Peyer's patch (tissue), 4 donors: ENCODE measurements at regions not wholly inside any gene's neighbourhood (a gene's known extent, or its start where the extent isn't known, plus 50 kb on each side); places are given as distances from the start of the nearest gene placed in this dataset.
"Not testable (repeated sequence)": the region's sequence is repeated elsewhere in the genome, so short reads cannot be mapped to it uniquely, and the experiment has no call there.

Experiments
- DNase-seq, 3 donors: peaks; one replicate each; pipeline ENCODE4 v3.0.0-alpha.2; 2017 to 2019
- H3K27ac ChIP-seq, 4 donors: fragments of 200-600 bp; sonication (generic); one replicate each; pipeline ENCODE4 v1.5.1; 2016 to 2019
- H3K27me3 ChIP-seq, 2 donors: fragments of 200-600 bp; sonication (generic); one replicate each; pipeline ENCODE4 v1.5.1; 2019
- H3K36me3 ChIP-seq, 3 donors: fragments of 200-600 bp; sonication (generic); one replicate each; pipeline ENCODE4 v1.5.1; 2016 to 2019
- H3K4me1 ChIP-seq, 4 donors: fragments of 200-600 bp; sonication (generic); one replicate each; pipeline ENCODE4 v1.5.1; 2016 to 2019
- H3K4me3 ChIP-seq, 4 donors: fragments of 200-600 bp; sonication (generic); 1 replicate in 3 of 4; 2 replicates in 1 of 4; pipeline ENCODE4 v1.5.1; 2016 to 2019; ENCODE audit warnings: mild to moderate bottlenecking in 1 of 4
- H3K9me3 ChIP-seq, 4 donors: fragments of 200-600 bp; sonication (generic); one replicate each; pipeline ENCODE4 v1.5.1; 2016 to 2019; ENCODE audit warnings: mild to moderate bottlenecking in 1 of 4
- CTCF ChIP-seq, 6 experiments: fragments of 450-650 bp in 4 of 6; fragments of 200-600 bp in 2 of 6; sonication (generic) in 1 of 6; IDR thresholded peaks; one replicate each; pipeline ENCODE4 v1.5.1; 2017 to 2019; ENCODE audit warnings: antibody characterized with exemption in 6 of 6, mild to moderate bottlenecking in 3 of 6, moderate library complexity in 1 of 6
- POLR2A ChIP-seq, 2 donors: fragments of 450-650 bp; IDR thresholded peaks; one replicate each; pipeline ENCODE4 v1.5.1; 2017; ENCODE audit warnings: antibody characterized with exemption in 2 of 2, mild to moderate bottlenecking in 2 of 2, moderate library complexity in 2 of 2

DNA sequence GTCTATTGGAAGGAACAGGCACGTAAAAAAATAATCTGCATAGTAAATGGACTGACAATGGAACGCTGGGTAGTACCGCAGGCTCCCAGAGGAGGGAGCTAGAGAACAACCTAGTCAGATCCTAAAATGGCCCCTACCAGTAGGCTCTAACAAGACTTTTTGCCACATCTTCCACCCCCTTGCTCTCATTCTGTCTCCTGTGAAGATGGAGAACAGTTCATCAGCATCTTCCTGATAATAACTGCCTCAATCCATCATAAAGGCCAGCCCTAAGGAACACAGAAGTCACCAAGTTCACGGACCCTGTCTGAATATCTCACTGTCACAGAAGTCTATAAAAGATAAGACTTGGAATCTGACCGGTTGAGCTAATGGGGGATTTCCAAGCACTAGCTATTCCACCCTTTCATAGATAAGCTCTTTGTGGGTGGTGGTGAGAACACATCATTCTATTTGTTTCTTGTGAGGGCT, 133.4 kb downstream of the SLC1A3 start:
- peak; percentile 55 to 91 (median 81) for DNase-seq
- Histone ChIP-seq H3K4me3 (no peak overlapping the region), H3K27me3 (no peaks in the 10 kb centered on the region), H3K4me1 (peaks cover 0 to 24% (median 6%) of the 10 kb centered on the region in 4 donors), H3K27ac (no peak overlapping the region), H3K9me3 (no peaks in the 10 kb centered on the region), H3K36me3 (no peaks in the 10 kb centered on the region)
- TF ChIP-seq CTCF (IDR thresholded peaks at IDR 0.05): peak; percentile 10 to 92 (median 76)
- TF ChIP-seq POLR2A (IDR thresholded peaks at IDR 0.05): no peak

GRCh38 chr5:36740259-36740898, 134.0 kb downstream of the SLC1A3 start:
- no peak overlapping the region for H3K4me3 ChIP-seq
- no peaks in the 10 kb centered on the region for H3K27me3 ChIP-seq
- DNase-seq: no peak
- TF ChIP-seq CTCF (IDR thresholded peaks at IDR 0.05) (no peak), POLR2A (IDR thresholded peaks at IDR 0.05) (no peak)
- H3K27ac ChIP-seq: peak overlapping the region in 1 of 4 donors; percentile 4
- H3K4me1 ChIP-seq: peaks cover 0 to 24% (median 6%) of the 10 kb centered on the region in 4 donors
- no peaks in the 10 kb centered on the region for H3K36me3 ChIP-seq
- no peaks in the 10 kb centered on the region for H3K9me3 ChIP-seq

DNA sequence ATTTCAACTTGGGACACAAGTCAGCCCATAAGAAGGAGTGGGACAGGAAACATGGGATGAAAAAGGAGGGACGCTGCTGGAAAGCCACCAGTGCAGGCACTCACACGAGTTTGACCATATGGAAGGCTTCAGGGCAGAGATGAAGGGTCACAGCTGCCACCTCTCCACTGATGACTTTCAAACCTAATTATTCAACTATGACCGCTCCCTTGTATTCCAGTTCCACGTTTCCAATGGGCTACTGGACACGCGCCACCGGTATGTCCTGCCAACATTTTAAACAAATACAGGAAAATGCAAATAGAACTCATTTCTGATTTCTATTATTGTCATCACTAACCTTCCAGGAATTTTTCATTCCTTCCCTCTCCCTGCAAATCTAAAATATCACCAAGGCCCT, 134.7 kb downstream of the SLC1A3 start:
- no peak for TF ChIP-seq POLR2A (IDR thresholded peaks at IDR 0.05)
- TF ChIP-seq CTCF (IDR thresholded peaks at IDR 0.05): no peak
- no peaks in the 10 kb centered on the region for H3K9me3 ChIP-seq
- peaks cover 4 to 31% (median 6%) of the 10 kb centered on the region in 4 donors for H3K4me1 ChIP-seq
- H3K36me3 ChIP-seq: no peaks in the 10 kb centered on the region
- DNase-seq: no peak
- no peaks in the 10 kb centered on the region for H3K27me3 ChIP-seq
- H3K27ac ChIP-seq: no peak overlapping the region
- no peak overlapping the region for H3K4me3 ChIP-seq

GRCh38 chr5:36743891-36744772, 132.4 kb upstream of the NIPBL start:
- Histone ChIP-seq H3K9me3 (no peaks in the 10 kb centered on the region), H3K4me3 (peak overlapping the region; percentile 44 to 75 (median 60)), H3K4me1 (peaks cover 4 to 28% (median 6%) of the 10 kb centered on the region in 4 donors), H3K36me3 (no peaks in the 10 kb centered on the region), H3K27me3 (no peaks in the 10 kb centered on the region), H3K27ac (peak overlapping the region; percentile 61 to 94 (median 76))
- DNase-seq: peak in 2 of 3 donors; percentile 86 to 88
- TF ChIP-seq CTCF (IDR thresholded peaks at IDR 0.05) (peak; percentile 4 to 85 (median 72)), POLR2A (IDR thresholded peaks at IDR 0.05) (no peak)

- Histone ChIP-seq H3K27ac (peak overlapping the region; percentile 61 to 94 (median 76)), H3K36me3 (no peaks in the 10 kb centered on the region), H3K27me3 (no peaks in the 10 kb centered on the region), H3K4me3 (peak overlapping the region; percentile 44 to 75 (median 60)), H3K4me1 (peaks cover 2 to 24% (median 6%) of the 10 kb centered on the region in 4 donors), H3K9me3 (no peaks in the 10 kb centered on the region)
- peak; percentile 31 to 34 for TF ChIP-seq POLR2A (IDR thresholded peaks at IDR 0.05)
- TF ChIP-seq CTCF (IDR thresholded peaks at IDR 0.05): peak in 2 of 6 experiments; percentile 1 to 2
- DNase-seq: peak; percentile 40 to 87 (median 85)
Observed at GRCh38 chr5:36744773-36745589, 131.6 kb upstream of the NIPBL start.

DNA sequence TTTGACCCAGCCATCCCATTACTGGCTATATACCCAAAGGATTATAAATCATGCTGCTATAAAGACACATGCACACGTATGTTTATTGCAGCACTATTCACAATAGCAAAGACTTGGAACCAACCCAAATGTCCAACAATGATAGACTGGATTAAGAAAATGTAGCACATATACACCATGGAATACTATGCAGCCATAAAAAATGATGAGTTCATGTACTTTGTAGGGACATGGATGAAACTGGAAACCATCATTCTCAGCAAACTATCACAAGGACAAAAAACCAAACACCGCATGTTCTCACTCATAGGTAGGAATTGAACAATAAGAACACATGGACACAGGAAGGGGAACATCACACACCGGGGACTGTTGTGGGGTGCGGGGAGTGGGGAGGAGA, 128.8 kb upstream of the NIPBL start:
- DNase-seq, H3K27me3 ChIP-seq, H3K27ac ChIP-seq, H3K9me3 ChIP-seq, H3K4me3 ChIP-seq, H3K36me3 ChIP-seq: not testable (repeated sequence)
- peaks cover 0 to 15% (median 6%) of the 10 kb centered on the region in 4 donors for H3K4me1 ChIP-seq
